WTC11 (cell line): ENCODE measurements at regions not wholly inside any gene's neighbourhood (a gene's known extent, or its start where the extent isn't known, plus 50 kb on each side); places are given as distances from the start of the nearest gene placed in this dataset.

ENCODE experiments used
- NFE2L1 ChIP-seq: sonication (generic); formaldehyde crosslinking; IDR thresholded peaks from 2 replicates; pipeline ENCODE4 v1.8.1; 2023; ENCODE audit warnings: missing genetic modification reagents
- NFYB ChIP-seq: sonication (generic); formaldehyde crosslinking; conservative IDR thresholded peaks from 2 replicates; pipeline ENCODE4 v1.8.0; 2022; ENCODE audit warnings: low read depth, missing genetic modification reagents
- TCF7 ChIP-seq: sonication (generic); formaldehyde crosslinking; IDR thresholded peaks from 2 replicates; pipeline ENCODE4 v1.8.0; 2022; ENCODE audit warnings: mild to moderate bottlenecking, low read depth, missing genetic modification reagents, moderate library complexity
- TF ChIP-seq, protein P1 (sequence below): fragments of 200-600 bp; IDR thresholded peaks from 2 replicates; pipeline ENCODE4 v1.8.0; 2022; ENCODE audit warnings: antibody characterized with exemption

- TF ChIP-seq NFYB (CRISPR knock-in tag) (no peak), TCF7 (no peak), NFE2L1 (CRISPR knock-in tag) (no peak)
- TF ChIP-seq, protein P1, sequence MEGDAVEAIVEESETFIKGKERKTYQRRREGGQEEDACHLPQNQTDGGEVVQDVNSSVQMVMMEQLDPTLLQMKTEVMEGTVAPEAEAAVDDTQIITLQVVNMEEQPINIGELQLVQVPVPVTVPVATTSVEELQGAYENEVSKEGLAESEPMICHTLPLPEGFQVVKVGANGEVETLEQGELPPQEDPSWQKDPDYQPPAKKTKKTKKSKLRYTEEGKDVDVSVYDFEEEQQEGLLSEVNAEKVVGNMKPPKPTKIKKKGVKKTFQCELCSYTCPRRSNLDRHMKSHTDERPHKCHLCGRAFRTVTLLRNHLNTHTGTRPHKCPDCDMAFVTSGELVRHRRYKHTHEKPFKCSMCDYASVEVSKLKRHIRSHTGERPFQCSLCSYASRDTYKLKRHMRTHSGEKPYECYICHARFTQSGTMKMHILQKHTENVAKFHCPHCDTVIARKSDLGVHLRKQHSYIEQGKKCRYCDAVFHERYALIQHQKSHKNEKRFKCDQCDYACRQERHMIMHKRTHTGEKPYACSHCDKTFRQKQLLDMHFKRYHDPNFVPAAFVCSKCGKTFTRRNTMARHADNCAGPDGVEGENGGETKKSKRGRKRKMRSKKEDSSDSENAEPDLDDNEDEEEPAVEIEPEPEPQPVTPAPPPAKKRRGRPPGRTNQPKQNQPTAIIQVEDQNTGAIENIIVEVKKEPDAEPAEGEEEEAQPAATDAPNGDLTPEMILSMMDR = no peak
Observed at GRCh38 chr5:174425271-174425963, 299.0 kb upstream of the MSX2 start.
